Ishikawa (cell line): ENCODE measurements at regions not wholly inside any gene's neighbourhood (a gene's known extent, or its start where the extent isn't known, plus 50 kb on each side); places are given as distances from the start of the nearest gene placed in this dataset.

ENCODE experiments used
- CEBPB ChIP-seq: IDR thresholded peaks from 2 replicates; pipeline ENCODE4 v1.6.1; 2012
- CREB1 ChIP-seq: IDR thresholded peaks from 2 replicates; pipeline ENCODE4 v1.6.1; 2012; ENCODE audit warnings: low read depth
- EGR1 ChIP-seq: IDR thresholded peaks from 2 replicates; pipeline ENCODE4 v1.6.1; 2012
- EP300 ChIP-seq: IDR thresholded peaks from 2 replicates; pipeline ENCODE4 v1.6.1; 2012; ENCODE audit warnings: borderline replicate concordance
- FOXM1 ChIP-seq: IDR thresholded peaks from 2 replicates; pipeline ENCODE4 v1.6.1; 2012; ENCODE audit warnings: low read depth, borderline replicate concordance
- NFIC ChIP-seq: IDR thresholded peaks from 2 replicates; pipeline ENCODE4 v1.6.1; 2012
- RAD21 ChIP-seq: IDR thresholded peaks from 2 replicates; pipeline ENCODE4 v1.6.1; 2012; ENCODE audit warnings: low read depth
- REST ChIP-seq: IDR thresholded peaks from 2 replicates; pipeline ENCODE4 v1.6.1; 2012; ENCODE audit warnings: low read depth, mild to moderate bottlenecking
- TAF1 ChIP-seq: IDR thresholded peaks from 2 replicates; pipeline ENCODE4 v1.6.1; 2012; ENCODE audit warnings: low read depth, mild to moderate bottlenecking
- TCF12 ChIP-seq: IDR thresholded peaks from 2 replicates; pipeline ENCODE4 v1.6.1; 2012; ENCODE audit warnings: low read depth
- TEAD4 ChIP-seq: IDR thresholded peaks from 2 replicates; pipeline ENCODE4 v1.6.1; 2012
- USF1 ChIP-seq: IDR thresholded peaks from 2 replicates; pipeline ENCODE4 v1.6.1; 2012
- YY1 ChIP-seq: IDR thresholded peaks from 2 replicates; pipeline ENCODE4 v1.6.1; 2012; ENCODE audit warnings: low read depth
- ZBTB7A ChIP-seq: IDR thresholded peaks from 2 replicates; pipeline ENCODE4 v1.6.1; 2012; ENCODE audit warnings: low read depth
- TF ChIP-seq, protein P1 (sequence below): IDR thresholded peaks from 2 replicates; pipeline ENCODE4 v1.6.1; 2012

DNA sequence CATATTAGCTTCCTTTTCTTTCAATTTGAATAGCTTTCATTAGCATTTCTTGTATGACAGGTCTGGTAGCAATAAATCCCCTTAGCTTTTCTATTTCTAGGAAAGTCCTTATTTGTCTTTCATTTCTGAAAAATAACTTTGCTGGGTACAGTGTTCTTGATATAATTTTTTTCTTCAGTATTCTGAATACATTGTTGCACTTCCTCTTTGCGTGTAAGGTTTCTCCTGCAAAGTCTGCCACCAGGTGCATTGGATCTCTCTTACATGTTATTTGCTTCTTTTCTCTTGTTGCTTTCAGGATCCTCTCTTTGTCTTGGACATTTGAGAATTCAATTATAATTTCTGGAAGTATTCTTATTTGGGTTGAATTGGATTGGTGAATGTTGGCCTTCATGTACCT is 663.7 kb downstream of the GRXCR1 start:
- TF ChIP-seq, protein P1, sequence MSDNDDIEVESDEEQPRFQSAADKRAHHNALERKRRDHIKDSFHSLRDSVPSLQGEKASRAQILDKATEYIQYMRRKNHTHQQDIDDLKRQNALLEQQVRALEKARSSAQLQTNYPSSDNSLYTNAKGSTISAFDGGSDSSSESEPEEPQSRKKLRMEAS = no peak
- TF ChIP-seq NFIC (no peak), YY1 (no peak), EGR1 (no peak), REST (no peak), CEBPB (no peak), FOXM1 (no peak), RAD21 (no peak), TAF1 (no peak), EP300 (no peak), USF1 (no peak), CREB1 (no peak), TCF12 (no peak), ZBTB7A (no peak), TEAD4 (no peak)

DNA sequence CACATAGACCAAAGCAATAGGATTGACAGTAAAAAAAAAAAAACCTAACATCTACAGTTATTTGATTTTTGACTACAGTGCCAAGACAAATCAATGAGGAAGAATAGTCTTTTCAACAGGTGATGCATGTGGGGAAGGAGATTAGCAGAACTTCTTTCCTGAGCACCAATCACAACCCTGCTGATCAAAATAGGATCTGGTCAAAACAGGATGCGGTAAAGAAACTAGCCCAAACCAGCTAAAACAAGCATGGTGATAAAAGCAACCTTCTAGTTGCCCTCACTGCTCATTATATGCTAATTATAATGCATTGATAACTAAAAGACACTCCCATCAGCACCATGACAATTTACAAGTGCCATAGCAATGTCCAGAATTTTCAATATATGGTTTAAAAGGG is 667.5 kb downstream of the GRXCR1 start:
- TF ChIP-seq EP300 (no peak), TEAD4 (no peak), USF1 (no peak), ZBTB7A (no peak), TCF12 (no peak), RAD21 (no peak), NFIC (no peak), EGR1 (no peak)
- TF ChIP-seq, protein P1 = no peak

GRCh38 chr4:43564107-43564506 is 671.6 kb downstream of the GRXCR1 start:
- no peak for TF ChIP-seq CREB1
- TF ChIP-seq FOXM1 = no peak
- no peak for TF ChIP-seq ZBTB7A
- TF ChIP-seq, protein P1 = no peak
- no peak for TF ChIP-seq YY1
- TF ChIP-seq NFIC = no peak
- TF ChIP-seq RAD21 = no peak
- no peak for TF ChIP-seq USF1
- no peak for TF ChIP-seq EGR1
- TF ChIP-seq REST = no peak
- no peak for TF ChIP-seq TCF12
- TF ChIP-seq CEBPB = no peak
- no peak for TF ChIP-seq TEAD4
- no peak for TF ChIP-seq EP300
- no peak for TF ChIP-seq TAF1

- TF ChIP-seq TCF12 = no peak
- TF ChIP-seq USF1 = no peak
Measured at GRCh38 chr4:43564591-43564990, 672.1 kb downstream of the GRXCR1 start.

DNA sequence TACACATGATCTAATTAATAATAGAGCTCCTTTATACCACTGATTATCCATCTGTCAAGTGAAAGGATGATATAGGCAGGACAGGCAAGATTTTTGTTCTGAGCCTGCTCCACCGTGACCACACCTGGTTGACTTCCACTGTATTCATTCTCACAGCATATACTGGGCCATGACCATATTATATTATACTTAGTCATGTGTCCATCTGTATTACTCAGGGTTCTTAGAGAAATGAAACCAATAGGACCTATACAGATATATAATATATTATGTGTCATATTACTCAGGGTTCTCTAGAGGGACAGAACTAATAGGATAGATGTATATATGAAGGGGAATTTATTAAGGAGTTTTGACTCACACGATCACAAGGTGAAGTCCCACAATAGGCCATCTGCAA is 675.1 kb downstream of the GRXCR1 start:
- TF ChIP-seq CREB1 = no peak
- no peak for TF ChIP-seq TAF1
- TF ChIP-seq TEAD4 = no peak
- no peak for TF ChIP-seq ZBTB7A
- no peak for TF ChIP-seq FOXM1
- no peak for TF ChIP-seq YY1
- no peak for TF ChIP-seq NFIC
- TF ChIP-seq, protein P1 = no peak
